ENCODE measurements at regions not wholly inside any gene's neighbourhood (a gene's known extent, or its start where the extent isn't known, plus 50 kb on each side); places are given as distances from the start of the nearest gene placed in this dataset.

DNA sequence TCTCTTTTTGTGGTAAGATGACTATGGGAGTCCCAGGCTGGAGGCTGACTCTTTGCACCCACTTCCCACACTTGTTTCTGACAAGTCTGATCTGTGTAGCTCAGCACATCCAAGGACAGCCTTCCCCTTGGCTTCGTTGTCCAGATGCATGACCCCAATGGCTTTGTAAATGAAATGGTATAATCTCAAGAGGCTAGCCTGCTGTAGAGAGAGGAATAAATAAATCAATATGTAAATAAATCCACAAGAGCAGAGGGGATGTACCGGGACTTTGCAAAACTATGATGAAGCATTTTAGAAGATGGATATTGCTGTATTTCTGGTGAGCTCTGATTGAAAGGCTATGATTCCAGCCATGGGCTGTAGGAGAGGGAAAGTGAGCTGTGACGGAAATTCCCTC, 79.9 kb upstream of the NEO1 start:
- no peak overlapping the region for H3K14ac ChIP-seq (ENCODE audit: insufficient read depth, low read length)
- H3K27me3 ChIP-seq (ENCODE audit: insufficient read depth, low read length), result no peaks in the 10 kb centered on the region
- no peak overlapping the region for H3K23ac ChIP-seq (ENCODE audit: insufficient read length, low read depth, low read length)
- no peaks in the 10 kb centered on the region for H3K9me3 ChIP-seq (ENCODE audit: control insufficient read depth, low read depth, low read length)
- H2AFZ ChIP-seq (ENCODE audit: low read length), result no peak overlapping the region
- no peak overlapping the region for H2BK120ac ChIP-seq (ENCODE audit: low read depth, low read length, poor library complexity, severe bottlenecking)
- no peak overlapping the region for H2BK12ac ChIP-seq (ENCODE audit: insufficient read length, low read depth, low read length)
- Mint-ChIP-seq H3K4me3 (no peak overlapping the region), H3K27me3 (ENCODE audit: low read depth) (peaks cover 2% of the 10 kb centered on the region; the same call in 1 of the 2 replicates), H3K4me1 (peaks cover 3% of the 10 kb centered on the region in 2 experiments; a peak in 1 of 4 replicates), H3K9me3 (no peaks in the 10 kb centered on the region), H3K27ac (no peak overlapping the region), H3K36me3 (ENCODE audit: insufficient read depth in 1 of 3, low read depth in 3 of 3) (no peaks in the 10 kb centered on the region)
- H3T11ph ChIP-seq (ENCODE audit: low read length), result no peak overlapping the region
- no peak overlapping the region for H3K18ac ChIP-seq (ENCODE audit: insufficient read length, low read depth, low read length)
- no peak overlapping the region for H3K4ac ChIP-seq (ENCODE audit: low read depth, low read length)
- no peak overlapping the region for H3K56ac ChIP-seq (ENCODE audit: insufficient read length, low read depth, low read length)
- no CpG with 5 or more reads among the region's 3 CpGs for WGBS (ENCODE audit: extremely low coverage, insufficient read length, low lambda C conversion rate)
- no peak overlapping the region for H4K8ac ChIP-seq (replicated peaks; ENCODE audit: insufficient read length, low read depth, low read length)
- no peak overlapping the region for H4K91ac ChIP-seq (ENCODE audit: insufficient read length, low read depth, low read length)
- no peak for DNase-seq
- no peak overlapping the region for H2BK15ac ChIP-seq (ENCODE audit: low read depth, low read length)
- no peaks in the 10 kb centered on the region for H3K79me1 ChIP-seq (ENCODE audit: insufficient read depth, low read depth, low read length, poor library complexity, severe bottlenecking)
- H3K79me2 ChIP-seq (ENCODE audit: insufficient read depth, low read length), result no peaks in the 10 kb centered on the region
- H3K4me1 ChIP-seq (ENCODE audit: insufficient read depth, low read length), result no peaks in the 10 kb centered on the region
- H3K23me2 ChIP-seq (ENCODE audit: insufficient read length, low read depth, low read length, poor library complexity, severe bottlenecking), result no peaks in the 10 kb centered on the region
- H3K27ac ChIP-seq (ENCODE audit: insufficient read length, low read depth, low read length), result no peak overlapping the region
- no peaks in the 10 kb centered on the region for H4K20me1 ChIP-seq (ENCODE audit: control insufficient read depth, insufficient read depth, insufficient read length)
- H3K9ac ChIP-seq (ENCODE audit: extremely low read depth, insufficient read length, low read length), result no peak overlapping the region
- H4K5ac ChIP-seq (ENCODE audit: insufficient read length, low read depth, low read length), result no peak overlapping the region
- H2BK5ac ChIP-seq (ENCODE audit: insufficient read length, low read length), result no peak overlapping the region
- no peak overlapping the region for H2AK5ac ChIP-seq (ENCODE audit: insufficient read length, low read length)
- H2BK20ac ChIP-seq (ENCODE audit: low read depth, low read length, poor library complexity, severe bottlenecking), result no peak overlapping the region
- no peak overlapping the region for H3K4me2 ChIP-seq (ENCODE audit: insufficient read depth, insufficient read length, low read length)
- TF ChIP-seq, protein P1, sequence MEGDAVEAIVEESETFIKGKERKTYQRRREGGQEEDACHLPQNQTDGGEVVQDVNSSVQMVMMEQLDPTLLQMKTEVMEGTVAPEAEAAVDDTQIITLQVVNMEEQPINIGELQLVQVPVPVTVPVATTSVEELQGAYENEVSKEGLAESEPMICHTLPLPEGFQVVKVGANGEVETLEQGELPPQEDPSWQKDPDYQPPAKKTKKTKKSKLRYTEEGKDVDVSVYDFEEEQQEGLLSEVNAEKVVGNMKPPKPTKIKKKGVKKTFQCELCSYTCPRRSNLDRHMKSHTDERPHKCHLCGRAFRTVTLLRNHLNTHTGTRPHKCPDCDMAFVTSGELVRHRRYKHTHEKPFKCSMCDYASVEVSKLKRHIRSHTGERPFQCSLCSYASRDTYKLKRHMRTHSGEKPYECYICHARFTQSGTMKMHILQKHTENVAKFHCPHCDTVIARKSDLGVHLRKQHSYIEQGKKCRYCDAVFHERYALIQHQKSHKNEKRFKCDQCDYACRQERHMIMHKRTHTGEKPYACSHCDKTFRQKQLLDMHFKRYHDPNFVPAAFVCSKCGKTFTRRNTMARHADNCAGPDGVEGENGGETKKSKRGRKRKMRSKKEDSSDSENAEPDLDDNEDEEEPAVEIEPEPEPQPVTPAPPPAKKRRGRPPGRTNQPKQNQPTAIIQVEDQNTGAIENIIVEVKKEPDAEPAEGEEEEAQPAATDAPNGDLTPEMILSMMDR (conservative IDR thresholded peaks at IDR 0.05), result no peak
